ENCODE measurements at regions not wholly inside any gene's neighbourhood (a gene's known extent, or its start where the extent isn't known, plus 50 kb on each side); places are given as distances from the start of the nearest gene placed in this dataset.
"Not testable (repeated sequence)": the region's sequence is repeated elsewhere in the genome, so short reads cannot be mapped to it uniquely, and the experiment has no call there.

DNA sequence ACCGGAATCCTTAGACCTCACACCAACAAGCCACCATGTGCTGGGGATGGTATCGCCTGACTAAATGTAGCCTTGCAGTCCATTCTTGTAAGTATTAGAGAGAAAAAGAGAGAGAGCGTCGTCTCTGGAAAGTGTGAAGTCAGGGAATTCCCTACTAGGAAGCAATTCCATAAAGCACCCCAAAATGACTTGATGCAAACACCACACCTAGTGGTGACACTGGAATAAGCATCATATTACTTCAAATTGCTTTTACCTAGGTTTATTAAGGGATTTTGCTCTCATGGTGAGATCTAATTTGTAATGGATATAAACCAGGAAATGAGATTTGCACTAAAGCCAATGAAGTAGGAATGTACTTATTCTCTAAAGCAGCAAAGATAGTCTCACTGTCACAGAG, 111.4 kb upstream of the METTL9 start:
- DNase-seq (ENCODE audit: low read depth in 1 of 2, low spot score in 1 of 2) = not testable (repeated sequence)

DNA sequence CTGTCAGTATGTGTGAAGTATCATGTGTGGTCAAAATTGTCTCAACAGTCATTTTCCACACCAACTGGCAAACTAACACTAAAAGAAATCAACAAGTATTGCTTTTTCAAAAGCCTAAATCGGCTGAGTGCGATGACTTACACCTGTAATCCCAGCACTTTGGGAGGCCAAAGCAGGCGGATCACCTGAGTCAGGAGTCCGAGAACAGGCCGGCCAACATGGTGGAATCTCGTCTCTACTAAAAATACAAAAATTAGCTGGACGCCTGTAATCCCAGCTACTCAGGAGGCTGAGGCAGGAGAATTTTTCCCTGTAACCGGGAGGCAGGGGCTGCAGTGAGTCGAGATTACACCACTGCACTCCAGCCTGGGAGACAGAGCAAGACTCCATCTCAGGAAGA, 100.3 kb upstream of the METTL9 start:
- DNase-seq (ENCODE audit: low read depth in 1 of 2, low spot score in 1 of 2) = not testable (repeated sequence)

DNA sequence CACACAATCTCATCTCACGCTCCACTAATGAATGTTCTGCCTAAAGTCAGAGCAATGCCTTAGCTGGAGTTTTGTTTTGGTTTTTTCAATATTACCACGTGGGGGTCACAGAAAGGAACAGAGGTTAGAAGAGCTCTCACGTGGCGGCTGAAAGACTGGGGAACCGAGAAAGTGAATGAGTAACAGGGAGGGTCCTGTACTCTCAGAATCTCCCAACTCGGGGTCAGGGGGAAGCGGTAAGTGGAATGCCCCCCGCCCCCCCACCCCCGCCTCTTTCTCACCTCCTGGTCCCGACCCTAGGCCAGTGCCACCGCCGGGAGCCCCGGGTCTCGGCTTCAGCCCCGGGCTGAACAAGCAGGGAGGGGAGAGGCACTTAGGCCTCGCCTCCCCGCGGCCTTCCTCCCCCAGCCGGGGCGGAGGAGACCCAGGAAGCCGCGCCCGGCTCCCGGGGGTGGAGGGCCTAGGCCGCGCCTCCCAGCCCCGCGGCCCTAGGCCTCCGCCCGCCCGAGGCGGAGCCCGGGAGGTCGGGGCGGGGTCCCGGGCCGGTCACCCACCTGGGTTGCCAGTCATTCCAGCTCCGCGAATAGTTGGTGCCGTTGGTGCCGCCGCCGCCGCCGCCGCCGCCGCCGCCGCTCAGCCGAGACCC, 98.0 kb upstream of the METTL9 start:
- peak in 1 of 2 donors; percentile 64 for DNase-seq (ENCODE audit: low read depth in 1 of 2, low spot score in 1 of 2)

DNA sequence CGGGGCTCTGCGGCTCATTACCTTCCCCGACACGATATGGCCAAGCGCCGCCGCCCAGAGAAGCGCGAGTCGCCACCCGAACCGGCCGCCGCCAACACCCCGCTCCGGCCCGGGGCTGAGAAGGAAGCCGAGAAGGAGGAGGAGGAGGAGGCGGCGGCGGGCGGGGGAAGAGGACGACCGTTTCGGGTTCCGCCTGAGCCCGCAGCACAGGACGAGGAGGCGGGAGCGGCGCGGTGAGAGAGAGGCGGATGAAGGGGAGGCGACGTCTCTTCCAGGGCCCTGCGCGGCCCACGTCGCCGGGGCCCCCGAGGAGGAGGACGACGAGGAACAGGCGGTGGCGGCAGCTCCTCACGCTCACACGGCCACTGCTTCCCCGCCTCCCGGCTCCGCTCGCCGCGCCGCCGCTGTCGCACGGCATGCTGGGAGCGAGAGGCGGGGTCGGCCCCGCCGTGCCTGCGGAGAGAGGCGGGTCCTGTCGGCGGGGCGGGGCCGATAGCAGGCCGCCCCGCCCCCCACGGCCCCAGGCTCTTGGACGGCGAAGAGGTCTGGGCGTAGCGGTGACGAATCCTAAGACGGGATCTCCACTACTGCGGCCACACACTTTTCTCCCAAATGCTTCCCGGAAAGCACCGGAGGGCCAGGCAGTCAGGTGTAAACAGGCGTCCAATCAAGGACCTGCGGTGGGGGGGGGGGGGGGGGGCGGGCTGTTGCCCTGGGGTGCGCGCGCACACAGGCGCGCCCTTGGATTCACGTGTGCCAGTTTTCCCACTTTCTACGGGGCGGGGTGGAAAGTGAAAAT, 97.3 kb upstream of the METTL9 start:
- peak; percentile 68 to 91 for DNase-seq (ENCODE audit: low read depth in 1 of 2, low spot score in 1 of 2)

GRCh38 chr16:21503574-21503920, 95.8 kb upstream of the METTL9 start:
- not testable (repeated sequence) for DNase-seq (ENCODE audit: low read depth in 1 of 2, low spot score in 1 of 2)

DNA sequence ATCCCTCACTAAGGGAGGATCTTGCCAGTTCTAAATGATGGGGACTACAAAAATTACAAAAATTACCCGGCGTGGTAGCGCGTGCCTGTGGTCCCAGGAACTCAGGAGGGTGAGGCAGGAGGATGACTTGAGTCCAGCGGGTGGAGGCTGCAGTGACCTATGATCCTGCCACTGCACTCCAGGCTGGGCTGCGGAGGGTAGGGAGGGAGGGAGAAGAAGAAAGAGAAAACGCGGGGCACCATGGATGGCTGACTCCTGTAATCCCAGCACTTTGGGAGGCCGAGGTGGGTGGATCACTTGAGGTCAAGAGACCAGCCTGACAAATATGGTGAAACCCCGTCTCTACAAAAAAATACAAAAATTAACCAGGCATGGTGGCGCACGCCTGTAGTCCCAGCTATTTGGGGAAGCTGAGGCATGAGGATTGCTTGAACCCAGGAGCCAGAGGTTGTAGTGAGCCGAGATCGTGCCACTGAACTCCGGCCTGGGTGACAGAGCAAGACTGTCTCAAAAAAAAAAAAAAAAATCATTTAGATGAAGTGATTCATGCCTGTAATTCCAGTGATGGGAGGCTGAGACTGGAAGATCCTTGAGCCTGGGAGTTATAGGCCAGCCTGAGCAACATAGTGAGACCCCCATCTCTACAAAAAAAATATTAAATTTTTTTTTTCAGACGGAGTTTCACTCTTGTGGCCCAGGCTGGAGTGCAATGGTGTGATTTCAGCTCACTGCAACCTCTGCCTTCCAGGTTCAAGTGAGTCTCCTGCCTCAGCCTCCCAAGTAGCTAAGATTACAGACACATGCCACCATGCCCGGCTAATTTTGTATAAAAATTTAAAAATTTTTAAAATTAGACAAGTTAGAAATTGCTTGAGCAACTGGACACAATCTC, 95.2 kb upstream of the METTL9 start:
- not testable (repeated sequence) for DNase-seq (ENCODE audit: low read depth in 1 of 2, low spot score in 1 of 2)

- DNase-seq (ENCODE audit: low read depth in 1 of 2, low spot score in 1 of 2) = not testable (repeated sequence)
These were observed 93.4 kb upstream of the METTL9 start for GRCh38 chr16:21505751-21506520.

DNA sequence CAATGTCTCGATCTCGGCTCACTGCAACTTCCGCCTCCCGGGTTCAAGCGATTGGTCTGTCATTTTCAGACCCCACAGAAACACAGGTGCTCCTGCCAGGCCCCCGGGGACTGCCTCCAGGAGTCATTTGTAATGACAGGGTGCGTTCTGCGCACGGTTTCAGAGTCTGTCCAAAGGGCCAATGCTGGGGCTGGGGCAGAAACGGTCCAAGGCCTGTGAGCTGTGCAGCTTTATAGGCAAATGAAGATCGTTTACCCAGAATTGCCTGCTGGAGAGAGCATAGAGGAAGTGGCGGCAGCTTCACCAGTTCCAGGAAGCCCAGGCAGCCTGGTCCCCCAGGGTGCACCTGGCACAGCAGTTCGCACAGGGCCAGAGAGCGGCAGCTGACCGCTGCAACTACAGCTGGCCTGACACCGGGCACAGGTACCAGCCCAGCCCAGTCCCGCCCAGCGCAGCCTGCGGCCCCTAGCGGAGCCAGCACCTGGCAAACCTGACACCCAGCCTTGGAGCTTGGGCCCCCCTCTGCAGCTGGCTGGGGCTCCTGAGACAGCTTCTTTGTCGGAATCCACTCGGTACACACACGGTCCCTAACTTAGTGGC, 92.4 kb upstream of the METTL9 start:
- not testable (repeated sequence) for DNase-seq (ENCODE audit: low read depth in 1 of 2, low spot score in 1 of 2)

- DNase-seq (ENCODE audit: low read depth in 1 of 2, low spot score in 1 of 2) = not testable (repeated sequence)
These were observed 91.6 kb upstream of the METTL9 start for GRCh38 chr16:21507631-21508305.

DNA sequence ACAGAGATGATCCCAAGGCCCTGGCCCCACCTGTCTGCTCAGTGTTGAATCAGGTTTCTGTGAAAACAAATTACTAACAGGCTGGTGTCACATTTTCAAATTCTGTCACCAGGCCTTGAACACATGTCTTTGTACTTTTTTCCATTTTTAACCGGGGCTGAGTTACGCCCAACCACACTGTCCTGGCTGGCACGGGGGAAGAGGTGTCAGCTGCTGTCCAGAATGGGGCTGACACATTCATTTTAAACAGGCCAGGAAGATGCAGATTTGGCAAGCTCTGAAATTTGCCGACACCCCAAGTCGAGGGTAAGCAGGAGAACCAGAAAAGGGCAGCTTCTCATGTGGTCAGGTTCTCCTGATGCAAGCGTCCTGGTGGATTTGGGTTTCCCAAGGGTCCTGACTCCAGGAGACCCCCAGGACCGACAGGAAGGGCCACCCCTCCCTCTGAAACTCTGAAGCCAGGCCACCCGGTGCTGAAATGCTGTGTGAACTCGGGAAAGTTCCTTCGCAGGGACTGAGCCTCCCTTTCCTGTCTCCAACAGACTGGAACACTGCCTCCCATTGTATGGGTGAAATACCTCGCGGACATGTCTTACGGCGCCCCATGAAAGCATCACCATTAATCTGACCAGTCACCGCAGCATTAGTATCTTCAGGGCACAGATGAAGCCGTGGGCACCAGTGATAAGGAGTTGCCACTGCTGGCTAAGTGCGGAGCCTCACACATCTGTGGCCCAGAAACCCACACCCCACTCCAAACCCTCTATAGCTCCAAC, 90.5 kb upstream of the METTL9 start:
- not testable (repeated sequence) for DNase-seq (ENCODE audit: low read depth in 1 of 2, low spot score in 1 of 2)

- DNase-seq (ENCODE audit: low read depth in 1 of 2, low spot score in 1 of 2) = not testable (repeated sequence)
These were observed 89.8 kb upstream of the METTL9 start for GRCh38 chr16:21509437-21510086.

GRCh38 chr16:21510869-21511255, 88.5 kb upstream of the METTL9 start:
- DNase-seq (ENCODE audit: low read depth in 1 of 2, low spot score in 1 of 2) = not testable (repeated sequence)

DNA sequence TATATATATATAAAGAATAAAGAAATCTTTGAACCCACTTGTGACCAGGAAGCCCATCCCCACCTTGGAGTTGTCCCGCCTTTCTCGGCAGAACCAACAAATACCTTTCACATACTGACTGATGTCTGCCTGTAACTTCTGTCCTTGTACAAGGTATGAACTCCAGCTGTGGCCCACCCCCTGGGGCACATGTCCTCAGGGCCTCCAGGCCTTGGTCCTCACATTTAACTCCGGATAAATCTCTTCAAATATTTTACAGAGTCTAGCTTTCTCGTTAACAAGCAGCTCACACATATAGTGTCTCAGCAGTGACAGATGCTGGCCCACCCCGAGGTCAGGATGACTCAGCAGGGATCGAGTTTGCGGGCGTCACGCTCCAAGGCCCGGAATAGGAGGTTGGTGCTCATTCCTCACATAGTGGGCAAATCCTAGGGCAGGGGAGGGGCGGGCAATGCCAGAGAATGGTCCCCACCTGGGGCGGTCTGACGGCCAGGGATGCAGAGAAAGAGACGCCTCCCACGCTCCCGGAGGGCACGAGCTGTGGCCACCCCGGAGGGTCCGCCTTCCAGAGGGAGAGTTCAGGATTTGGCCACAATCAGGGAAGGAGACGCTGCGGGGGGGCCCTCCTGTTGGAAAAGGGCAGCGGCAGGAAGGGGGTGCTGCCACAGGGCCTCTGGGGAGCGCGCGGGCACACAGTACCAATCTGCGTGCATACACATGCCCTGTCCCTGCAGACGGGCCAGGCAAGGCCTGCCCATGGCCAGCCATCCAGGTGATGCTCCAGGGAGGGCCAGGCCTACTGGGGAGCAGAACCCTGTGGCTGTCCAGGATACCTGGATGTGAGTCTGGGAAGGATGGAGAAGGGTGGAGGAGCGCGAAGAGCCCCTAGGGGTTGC, 87.8 kb upstream of the METTL9 start:
- not testable (repeated sequence) for DNase-seq (ENCODE audit: low read depth in 1 of 2, low spot score in 1 of 2)

- not testable (repeated sequence) for DNase-seq (ENCODE audit: low read depth in 1 of 2, low spot score in 1 of 2)
These were observed 86.8 kb upstream of the METTL9 start for GRCh38 chr16:21512280-21513192.

- DNase-seq (ENCODE audit: low read depth in 1 of 2, low spot score in 1 of 2) = not testable (repeated sequence)
These were observed 86.0 kb upstream of the METTL9 start for GRCh38 chr16:21513337-21513741.

GRCh38 chr16:21513812-21514473, 85.4 kb upstream of the METTL9 start:
- not testable (repeated sequence) for DNase-seq (ENCODE audit: low read depth in 1 of 2, low spot score in 1 of 2)
